Body of pancreas (tissue), 4 donors: ENCODE measurements at regions not wholly inside any gene's neighbourhood (a gene's known extent, or its start where the extent isn't known, plus 50 kb on each side); places are given as distances from the start of the nearest gene placed in this dataset.

Experiments used
- POLR2A ChIP-seq, 3 donors: fragments of 450-650 bp; IDR thresholded peaks; one replicate each; pipeline ENCODE4 v1.6.1; 2016; ENCODE audit warnings: antibody characterized with exemption in 3 of 3, mild to moderate bottlenecking in 2 of 3
- TF ChIP-seq, protein P1 (sequence below), 7 experiments: fragments of 450-650 bp in 4 of 7; fragments of 200-600 bp in 3 of 7; sonication (generic) in 3 of 7; IDR thresholded peaks; one replicate each; pipeline ENCODE4 v1.5.1; 2016 to 2019; ENCODE audit warnings: antibody characterized with exemption in 7 of 7

DNA sequence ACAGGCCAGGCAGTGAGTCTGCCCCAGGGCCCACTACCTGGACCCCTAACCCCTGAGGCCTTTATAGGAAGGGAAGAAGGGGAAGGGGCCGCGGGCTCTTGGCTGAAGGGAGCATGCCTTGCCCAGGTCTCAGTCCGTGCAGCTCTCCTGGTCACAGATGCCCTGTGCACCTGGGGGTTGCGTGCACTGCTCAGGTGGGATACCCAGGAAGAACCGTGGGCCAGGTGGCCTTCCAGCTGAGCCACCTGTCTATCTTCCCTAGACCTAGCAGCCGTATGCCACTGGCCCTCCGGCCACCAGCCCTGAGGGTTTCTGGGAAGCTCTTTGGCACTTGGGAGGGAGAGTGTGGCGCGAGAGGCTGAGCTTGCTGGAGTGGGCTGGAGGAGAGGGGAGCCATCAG, 1178.6 kb downstream of the BRD1 start:
- TF ChIP-seq, protein P1, sequence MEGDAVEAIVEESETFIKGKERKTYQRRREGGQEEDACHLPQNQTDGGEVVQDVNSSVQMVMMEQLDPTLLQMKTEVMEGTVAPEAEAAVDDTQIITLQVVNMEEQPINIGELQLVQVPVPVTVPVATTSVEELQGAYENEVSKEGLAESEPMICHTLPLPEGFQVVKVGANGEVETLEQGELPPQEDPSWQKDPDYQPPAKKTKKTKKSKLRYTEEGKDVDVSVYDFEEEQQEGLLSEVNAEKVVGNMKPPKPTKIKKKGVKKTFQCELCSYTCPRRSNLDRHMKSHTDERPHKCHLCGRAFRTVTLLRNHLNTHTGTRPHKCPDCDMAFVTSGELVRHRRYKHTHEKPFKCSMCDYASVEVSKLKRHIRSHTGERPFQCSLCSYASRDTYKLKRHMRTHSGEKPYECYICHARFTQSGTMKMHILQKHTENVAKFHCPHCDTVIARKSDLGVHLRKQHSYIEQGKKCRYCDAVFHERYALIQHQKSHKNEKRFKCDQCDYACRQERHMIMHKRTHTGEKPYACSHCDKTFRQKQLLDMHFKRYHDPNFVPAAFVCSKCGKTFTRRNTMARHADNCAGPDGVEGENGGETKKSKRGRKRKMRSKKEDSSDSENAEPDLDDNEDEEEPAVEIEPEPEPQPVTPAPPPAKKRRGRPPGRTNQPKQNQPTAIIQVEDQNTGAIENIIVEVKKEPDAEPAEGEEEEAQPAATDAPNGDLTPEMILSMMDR (IDR thresholded peaks at IDR 0.05), result no peak
- TF ChIP-seq POLR2A (IDR thresholded peaks at IDR 0.05), result no peak
